GM12873 (cell line): ENCODE measurements at regions not wholly inside any gene's neighbourhood (a gene's known extent, or its start where the extent isn't known, plus 50 kb on each side); places are given as distances from the start of the nearest gene placed in this dataset.

ENCODE experiments used
- CTCF ChIP-seq: IDR thresholded peaks from 2 replicates; pipeline ENCODE4 v1.5.1; 2012; ENCODE audit warnings: low read depth, mild to moderate bottlenecking, moderate library complexity, low read length, control low read depth; ENCODE audit not compliant: insufficient read depth; ENCODE audit errors: missing control alignments

- TF ChIP-seq CTCF = no peak
These were observed 204.8 kb upstream of the SESN3 start for GRCh38 chr11:95435628-95436353.

- TF ChIP-seq CTCF = no peak
These were observed 204.2 kb upstream of the SESN3 start for GRCh38 chr11:95435192-95435591.

- TF ChIP-seq CTCF = no peak
These were observed 203.6 kb upstream of the SESN3 start for GRCh38 chr11:95434489-95435057.

GRCh38 chr11:95434009-95434408 is 203.0 kb upstream of the SESN3 start:
- TF ChIP-seq CTCF = no peak

- no peak for TF ChIP-seq CTCF
These were observed 201.9 kb upstream of the SESN3 start for GRCh38 chr11:95432714-95433503.

GRCh38 chr11:95429376-95429907 is 198.4 kb upstream of the SESN3 start:
- TF ChIP-seq CTCF = no peak

- no peak for TF ChIP-seq CTCF
These were observed 195.9 kb upstream of the SESN3 start for GRCh38 chr11:95426823-95427462.
